PFSK-1 (cell line): ENCODE measurements at regions not wholly inside any gene's neighbourhood (a gene's known extent, or its start where the extent isn't known, plus 50 kb on each side); places are given as distances from the start of the nearest gene placed in this dataset.

ENCODE experiments used
- FOXP2 ChIP-seq: optimal IDR thresholded peaks from 2 replicates; pipeline ENCODE3; 2011; ENCODE audit warnings: borderline replicate concordance, control low read depth, inconsistent platforms; ENCODE audit not compliant: insufficient read depth; ENCODE audit errors: extremely low read length, extremely low read depth
- POLR2AphosphoS5 ChIP-seq: IDR thresholded peaks from 2 replicates; pipeline ENCODE4 v1.6.1; 2012; ENCODE audit warnings: low read depth, mild to moderate bottlenecking, control low read depth, low read length, moderate library complexity
- REST ChIP-seq, 2 experiments: IDR thresholded peaks; 2 replicates each; pipeline versions ENCODE4 v1.6.1 to v1.8.0; 2011 to 2012; ENCODE audit warnings: low read depth in 2 of 2, low read length in 2 of 2, control low read depth in 1 of 2, inconsistent platforms in 1 of 2, mild to moderate bottlenecking in 1 of 2, moderate library complexity in 1 of 2; ENCODE audit not compliant: insufficient read depth in 1 of 2
- SIN3A ChIP-seq: IDR thresholded peaks from 2 replicates; pipeline ENCODE4 v1.6.1; 2012; ENCODE audit warnings: mild to moderate bottlenecking, low read length, moderate library complexity, borderline replicate concordance; ENCODE audit not compliant: insufficient read depth
- TAF1 ChIP-seq: IDR thresholded peaks from 2 replicates; pipeline ENCODE4 v1.6.1; 2012; ENCODE audit warnings: low read length, control low read depth, borderline replicate concordance; ENCODE audit not compliant: insufficient read depth

DNA sequence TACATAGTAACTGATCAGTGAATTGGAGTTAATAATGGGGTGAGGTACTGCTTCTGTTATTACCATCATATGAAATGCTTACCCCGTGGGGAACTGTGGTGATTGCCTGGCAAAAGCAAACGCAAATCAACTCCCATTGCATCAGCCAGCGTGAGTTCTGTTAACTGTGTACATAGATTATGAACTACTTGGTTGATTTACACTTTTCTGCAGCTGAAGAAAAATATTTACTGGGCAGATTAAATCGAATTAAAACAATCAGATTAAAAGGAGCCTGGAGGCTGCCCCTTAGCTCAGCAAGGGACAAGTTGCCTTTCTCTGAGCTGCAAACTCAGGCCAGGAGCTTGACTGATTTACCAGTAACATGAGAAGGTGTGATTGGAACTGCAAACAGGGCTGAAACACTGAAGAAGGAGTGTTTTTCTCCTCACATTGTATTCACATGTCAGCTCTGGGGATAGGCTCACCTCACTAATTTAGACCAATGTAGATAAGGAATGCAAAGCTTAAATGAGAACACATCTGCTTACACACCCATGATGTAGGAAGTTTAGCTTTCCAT, 220.1 kb downstream of the OSR1 start:
- TF ChIP-seq FOXP2, result no peak
- TF ChIP-seq POLR2AphosphoS5, result no peak
- TF ChIP-seq REST (IDR thresholded peaks at IDR 0.05; ENCODE audit: insufficient read depth in 1 of 2, low read depth in 2 of 2, low read length in 2 of 2), result no peak
- no peak for TF ChIP-seq SIN3A
- TF ChIP-seq TAF1, result no peak

- TF ChIP-seq SIN3A, result no peak
- TF ChIP-seq TAF1, result no peak
- no peak for TF ChIP-seq REST (IDR thresholded peaks at IDR 0.05; ENCODE audit: insufficient read depth in 1 of 2, low read depth in 2 of 2, low read length in 2 of 2)
- no peak for TF ChIP-seq FOXP2
- TF ChIP-seq POLR2AphosphoS5, result no peak
Measured at GRCh38 chr2:19137433-19137832, 221.0 kb downstream of the OSR1 start.

DNA sequence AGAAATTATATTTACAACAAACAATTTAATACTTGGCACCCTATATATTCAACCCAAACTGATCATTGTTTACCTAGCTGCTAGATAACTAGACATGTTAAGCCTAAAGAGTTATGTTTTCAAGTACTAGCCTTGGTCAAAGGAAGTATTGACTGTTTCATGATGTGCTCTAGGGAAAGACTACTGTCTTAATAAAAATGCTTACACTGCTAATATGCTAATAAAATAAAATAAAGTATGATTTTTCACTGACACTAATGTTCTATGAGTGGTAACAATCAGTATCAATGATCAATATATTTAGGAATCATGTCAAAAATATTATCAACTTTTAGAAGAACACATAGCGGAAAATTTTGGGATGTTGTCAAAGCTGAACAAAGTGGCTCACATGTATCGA, 225.5 kb downstream of the OSR1 start:
- TF ChIP-seq POLR2AphosphoS5 (no peak), SIN3A (no peak), TAF1 (no peak)

GRCh38 chr2:19131871-19132270, 226.6 kb downstream of the OSR1 start:
- TF ChIP-seq FOXP2, result no peak
- TF ChIP-seq REST (IDR thresholded peaks at IDR 0.05; ENCODE audit: insufficient read depth in 1 of 2, low read depth in 2 of 2, low read length in 2 of 2), result no peak
- TF ChIP-seq POLR2AphosphoS5, result no peak
- no peak for TF ChIP-seq TAF1
- no peak for TF ChIP-seq SIN3A

GRCh38 chr2:19128148-19128547, 230.3 kb downstream of the OSR1 start:
- TF ChIP-seq REST (IDR thresholded peaks at IDR 0.05; ENCODE audit: insufficient read depth in 1 of 2, low read depth in 2 of 2, low read length in 2 of 2), result no peak
